BJ (cell line): ENCODE measurements at regions not wholly inside any gene's neighbourhood (a gene's known extent, or its start where the extent isn't known, plus 50 kb on each side); places are given as distances from the start of the nearest gene placed in this dataset.

Experiments used
- CTCF ChIA-PET: fragments of 350-600 bp; formaldehyde crosslinking; extraction: SDS; loops from one replicate; lab custom pipeline; 2021; ENCODE audit warnings: antibody characterized with exemption, inconsistent platforms; lab: Yijun Ruan, JAX
- POLR2A ChIA-PET: fragments of 300-600 bp; sonication (Branson Sonifier 250); formaldehyde crosslinking; extraction: SDS; loops from one replicate; lab custom pipeline; 2021; ENCODE audit warnings: antibody characterized with exemption; lab: Charles Lee
- DNase-seq: peaks from one replicate; pipeline ENCODE4 v3.0.0-alpha.2; 2011; ENCODE audit warnings: low read depth
- H3K27me3 ChIP-seq: 2 replicates; pipeline ENCODE4 v1.6.0; 2011; ENCODE audit warnings: low read length; ENCODE audit not compliant: control insufficient read depth, insufficient read depth
- H3K36me3 ChIP-seq: 2 replicates; pipeline ENCODE4 v1.5.1; 2011; ENCODE audit warnings: low read length; ENCODE audit not compliant: control insufficient read depth, insufficient read depth
- H3K4me3 ChIP-seq: 2 replicates; pipeline ENCODE4 v1.5.1; 2011; ENCODE audit warnings: low read depth, mild to moderate bottlenecking, control low read depth, low read length
- TF ChIP-seq, protein P1 (sequence below): IDR thresholded peaks from 2 replicates; pipeline ENCODE4 v1.5.1; 2011; ENCODE audit warnings: low read depth, mild to moderate bottlenecking, control low read depth, inconsistent platforms, low read length, moderate library complexity; ENCODE audit not compliant: insufficient read depth

DNA sequence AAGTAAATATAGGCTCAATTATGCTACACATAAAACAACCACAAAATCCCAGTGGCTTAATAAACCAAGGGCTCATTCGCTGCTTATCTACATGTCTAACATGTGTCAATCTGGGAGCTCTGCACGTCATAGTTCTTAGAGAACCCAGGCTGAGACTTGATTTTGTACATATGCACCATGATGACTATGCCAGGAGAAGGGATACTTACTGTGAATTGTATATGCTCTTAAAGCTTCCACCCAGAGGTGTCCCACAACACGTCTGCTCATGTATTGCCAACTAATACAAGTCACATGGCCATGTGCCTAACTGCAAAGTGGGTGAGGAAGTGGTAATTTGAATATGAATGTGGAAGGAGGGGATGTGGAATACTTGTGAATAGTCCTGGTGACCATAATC, 262.1 kb downstream of the CPS1 start:
- H3K4me3 ChIP-seq: no peak overlapping the region
- POLR2A ChIA-PET: no interaction called here
- H3K27me3 ChIP-seq: no peaks in the 10 kb centered on the region
- H3K36me3 ChIP-seq: no peaks in the 10 kb centered on the region
- TF ChIP-seq, protein P1, sequence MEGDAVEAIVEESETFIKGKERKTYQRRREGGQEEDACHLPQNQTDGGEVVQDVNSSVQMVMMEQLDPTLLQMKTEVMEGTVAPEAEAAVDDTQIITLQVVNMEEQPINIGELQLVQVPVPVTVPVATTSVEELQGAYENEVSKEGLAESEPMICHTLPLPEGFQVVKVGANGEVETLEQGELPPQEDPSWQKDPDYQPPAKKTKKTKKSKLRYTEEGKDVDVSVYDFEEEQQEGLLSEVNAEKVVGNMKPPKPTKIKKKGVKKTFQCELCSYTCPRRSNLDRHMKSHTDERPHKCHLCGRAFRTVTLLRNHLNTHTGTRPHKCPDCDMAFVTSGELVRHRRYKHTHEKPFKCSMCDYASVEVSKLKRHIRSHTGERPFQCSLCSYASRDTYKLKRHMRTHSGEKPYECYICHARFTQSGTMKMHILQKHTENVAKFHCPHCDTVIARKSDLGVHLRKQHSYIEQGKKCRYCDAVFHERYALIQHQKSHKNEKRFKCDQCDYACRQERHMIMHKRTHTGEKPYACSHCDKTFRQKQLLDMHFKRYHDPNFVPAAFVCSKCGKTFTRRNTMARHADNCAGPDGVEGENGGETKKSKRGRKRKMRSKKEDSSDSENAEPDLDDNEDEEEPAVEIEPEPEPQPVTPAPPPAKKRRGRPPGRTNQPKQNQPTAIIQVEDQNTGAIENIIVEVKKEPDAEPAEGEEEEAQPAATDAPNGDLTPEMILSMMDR: no peak
- DNase-seq: no peak
- CTCF ChIA-PET: no interaction called here

DNA sequence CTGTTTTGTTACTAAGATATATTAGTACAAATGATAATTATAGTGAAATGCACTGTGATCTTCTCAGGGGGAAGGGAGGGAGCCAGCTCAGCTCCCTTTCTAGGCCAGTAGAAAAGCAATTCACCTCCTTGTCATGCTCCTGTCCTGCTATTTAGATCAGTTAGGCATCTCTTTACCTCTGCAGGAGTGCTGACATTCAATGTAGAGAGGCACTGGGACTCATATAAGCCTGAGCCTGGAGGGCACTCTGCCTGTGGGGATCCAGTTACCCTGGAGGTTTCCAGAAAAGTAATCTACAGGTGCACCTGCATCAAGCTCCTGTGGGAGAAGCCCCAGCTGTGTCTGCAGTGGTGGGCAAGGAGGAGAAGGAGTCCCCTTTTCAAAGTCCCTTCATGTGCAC, 277.0 kb downstream of the CPS1 start:
- Histone ChIP-seq H3K27me3 (no peaks in the 10 kb centered on the region), H3K36me3 (no peaks in the 10 kb centered on the region), H3K4me3 (no peak overlapping the region)
- DNase-seq: no peak
- CTCF ChIA-PET: no interaction called here
- TF ChIP-seq, protein P1: no peak
- POLR2A ChIA-PET: no interaction called here

DNA sequence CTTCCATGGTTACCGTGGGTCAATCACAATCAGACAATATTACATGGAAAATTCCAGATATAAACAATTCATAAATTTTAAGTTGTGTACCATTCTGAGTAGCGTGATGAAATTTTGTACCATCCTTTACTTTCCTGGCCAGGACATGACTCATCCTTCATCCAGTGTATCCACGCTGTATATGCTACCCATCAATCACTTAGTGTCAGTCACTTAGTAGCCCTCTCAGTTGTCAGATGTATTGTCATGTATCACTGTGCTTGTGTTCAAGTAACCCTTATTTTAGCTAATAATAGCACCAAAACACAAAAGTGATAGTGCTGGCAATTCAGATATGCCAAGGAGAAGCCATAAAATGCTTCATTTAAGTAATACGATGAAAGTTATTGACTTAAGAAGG, 282.6 kb downstream of the CPS1 start:
- H3K36me3 ChIP-seq: no peaks in the 10 kb centered on the region
- H3K4me3 ChIP-seq: no peak overlapping the region
- H3K27me3 ChIP-seq: no peaks in the 10 kb centered on the region
- TF ChIP-seq, protein P1: no peak
- POLR2A ChIA-PET: no interaction called here
- no peak for DNase-seq
- CTCF ChIA-PET: no interaction called here

DNA sequence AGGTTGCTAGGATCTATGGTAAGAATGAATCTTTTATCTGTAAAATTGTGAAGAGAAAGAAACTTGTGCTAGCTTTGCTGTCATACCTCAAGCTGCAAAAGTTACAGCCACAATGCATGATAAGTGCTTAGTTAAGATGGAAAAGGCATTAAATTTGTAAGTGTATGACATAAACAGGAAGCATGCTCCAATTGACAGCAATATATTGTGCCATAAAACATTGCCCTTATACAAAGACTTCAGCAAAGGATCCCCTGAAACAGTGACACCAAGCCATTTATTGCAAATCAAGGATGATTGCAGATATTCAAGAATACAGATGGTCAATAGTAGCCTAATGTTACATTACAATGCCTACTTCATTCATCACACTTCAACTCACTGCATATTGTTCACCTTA, 283.1 kb downstream of the CPS1 start:
- POLR2A ChIA-PET: no interaction called here
- H3K36me3 ChIP-seq: no peaks in the 10 kb centered on the region
- TF ChIP-seq, protein P1: no peak
- CTCF ChIA-PET: no interaction called here
- DNase-seq: no peak
- H3K4me3 ChIP-seq: no peak overlapping the region
- H3K27me3 ChIP-seq: no peaks in the 10 kb centered on the region

DNA sequence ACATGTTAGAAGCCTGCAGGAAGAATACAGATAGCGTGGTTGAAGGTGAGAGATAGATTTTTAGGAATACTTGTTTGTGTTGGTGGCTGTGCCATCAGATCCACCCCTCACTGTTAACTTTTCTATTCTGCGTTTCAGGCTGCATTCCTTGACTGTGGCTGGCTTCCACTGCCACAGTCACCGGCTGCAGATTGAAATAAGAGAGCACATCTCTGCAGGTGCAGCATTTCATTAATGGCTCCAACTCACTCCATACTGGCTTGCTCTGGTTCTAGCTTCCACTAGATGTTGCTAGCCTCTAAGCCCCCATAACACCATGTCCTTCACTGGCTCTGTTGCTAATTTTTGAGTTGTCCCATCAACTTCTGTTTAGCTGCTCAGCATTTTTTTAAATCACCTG, 286.5 kb downstream of the CPS1 start:
- POLR2A ChIA-PET: no interaction called here
- no peaks in the 10 kb centered on the region for H3K27me3 ChIP-seq
- H3K4me3 ChIP-seq: no peak overlapping the region
- TF ChIP-seq, protein P1: no peak
- CTCF ChIA-PET: no interaction called here
- no peaks in the 10 kb centered on the region for H3K36me3 ChIP-seq
- no peak for DNase-seq
